Activated gamma-delta T cell (primary cell): ENCODE measurements at regions not wholly inside any gene's neighbourhood (a gene's known extent, or its start where the extent isn't known, plus 50 kb on each side); places are given as distances from the start of the nearest gene placed in this dataset.
"Not testable (repeated sequence)": the region's sequence is repeated elsewhere in the genome, so short reads cannot be mapped to it uniquely, and the experiment has no call there.

Source experiments
- DNase-seq: peaks from one replicate; lab custom pipeline; 2025; lab: John Stamatoyannopoulos, UW

DNA sequence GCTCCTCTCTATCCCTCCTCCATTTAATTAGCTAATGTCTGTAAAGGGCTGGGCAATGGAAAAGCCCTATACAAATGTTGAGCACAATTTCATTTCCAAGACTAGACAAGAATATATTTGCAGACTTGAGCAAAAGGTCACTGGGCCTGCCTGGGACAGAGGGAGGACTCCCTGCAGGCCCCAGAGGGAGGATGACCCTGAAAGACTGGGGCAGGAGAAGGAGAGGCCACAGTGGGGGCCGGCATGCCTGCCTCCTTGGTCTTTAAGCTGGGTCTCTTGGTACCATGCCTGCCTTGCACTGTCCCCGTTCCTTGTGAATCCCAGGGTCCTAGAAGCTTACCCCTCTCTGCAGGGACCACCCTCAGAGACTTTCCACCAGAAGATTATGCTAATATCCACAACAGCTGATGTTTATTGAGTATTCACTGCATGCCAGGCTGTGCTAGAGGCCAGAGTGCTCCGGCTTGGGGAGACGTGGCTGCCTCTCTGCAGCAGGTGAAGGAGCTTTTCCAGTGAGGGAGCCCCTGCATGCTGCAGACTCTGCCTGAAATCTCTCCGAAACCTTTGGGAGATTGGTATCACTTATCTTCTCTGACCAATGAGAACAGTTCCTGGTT, 72.7 kb upstream of the HSPA9 start:
- DNase-seq = no peak

DNA sequence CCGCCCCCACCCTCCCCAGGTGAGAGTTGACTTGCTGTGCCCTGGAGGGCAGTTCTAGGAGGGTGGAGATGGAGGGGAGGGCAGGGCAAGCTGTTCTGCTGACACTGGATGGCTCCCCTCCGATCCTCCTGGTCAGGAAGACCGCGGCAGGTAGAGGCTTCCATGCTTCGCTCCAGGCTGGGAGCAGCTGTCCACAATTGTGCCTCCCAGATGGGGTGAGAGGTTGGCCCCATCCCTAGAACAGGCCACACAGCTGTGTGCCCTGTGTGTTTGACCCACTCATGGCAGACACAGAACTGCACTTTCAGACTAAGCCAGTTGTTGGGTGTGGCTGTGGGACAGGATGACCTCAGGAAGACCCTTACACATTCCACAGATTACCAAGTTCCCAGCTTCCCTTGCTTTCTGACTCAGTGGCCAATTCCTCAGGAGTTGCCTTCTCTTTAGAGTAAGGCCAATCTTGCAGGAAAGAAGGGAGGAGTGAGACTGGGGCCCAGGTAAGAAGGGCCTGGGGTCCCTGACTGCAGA, 72.1 kb upstream of the HSPA9 start:
- DNase-seq = no peak

DNA sequence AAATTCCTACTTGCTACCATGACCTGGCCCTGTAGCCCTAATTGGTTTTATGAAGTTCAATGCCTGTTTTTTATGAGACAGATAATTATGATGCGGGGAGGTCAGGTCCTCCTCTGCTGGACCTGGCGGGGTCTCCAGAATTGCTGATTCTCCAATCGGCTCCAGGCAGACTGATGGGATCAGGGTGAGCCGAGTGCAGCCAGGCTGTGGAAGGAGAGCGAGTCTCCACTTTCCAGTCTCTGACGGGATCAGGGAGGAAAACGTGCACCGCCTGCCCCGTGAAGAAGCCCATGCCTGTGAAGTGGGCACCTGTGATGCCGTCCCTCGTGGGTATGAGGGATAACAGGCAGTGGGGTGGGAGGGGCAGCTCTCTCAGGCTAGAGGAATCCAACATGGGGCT, 71.5 kb upstream of the HSPA9 start:
- DNase-seq = no peak

DNA sequence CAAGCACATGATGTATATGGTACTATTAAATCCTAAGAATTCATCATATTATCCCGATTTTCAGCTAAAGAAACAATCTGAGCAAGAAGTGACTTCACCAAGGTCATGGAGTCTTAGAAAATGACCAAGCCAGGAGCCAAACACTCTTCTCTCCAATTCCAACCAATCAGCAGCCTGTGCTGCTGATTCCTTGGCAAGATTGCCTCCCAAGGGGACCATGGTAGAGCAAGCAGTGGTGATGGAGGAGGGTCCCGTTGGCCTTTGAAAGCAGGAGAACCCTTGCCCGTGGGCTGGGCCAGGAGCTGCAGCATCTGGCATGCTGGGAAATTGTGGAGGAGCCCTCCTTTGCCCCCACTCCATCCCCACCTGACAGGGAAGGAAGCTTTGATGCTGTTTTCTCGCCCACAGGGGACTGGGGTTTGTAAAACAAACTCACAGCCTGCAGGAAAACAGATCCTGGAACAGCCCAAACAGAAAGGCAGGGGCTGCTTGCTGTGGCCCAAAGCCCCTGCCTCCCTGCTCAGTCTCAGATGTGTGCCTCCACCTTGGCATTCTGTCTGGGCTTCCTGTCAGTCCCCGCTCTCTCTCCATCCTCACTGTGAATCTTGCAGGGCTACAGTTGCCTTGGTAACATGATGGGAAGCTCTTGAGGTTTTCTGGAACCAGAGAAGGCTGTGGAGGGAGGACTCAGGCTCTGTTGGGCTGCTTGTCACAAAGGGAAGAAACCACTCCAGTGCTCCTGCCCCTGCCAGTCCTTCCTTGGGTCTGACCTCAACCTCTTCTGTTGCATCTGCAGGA, 70.8 kb upstream of the HSPA9 start:
- DNase-seq = no peak

DNA sequence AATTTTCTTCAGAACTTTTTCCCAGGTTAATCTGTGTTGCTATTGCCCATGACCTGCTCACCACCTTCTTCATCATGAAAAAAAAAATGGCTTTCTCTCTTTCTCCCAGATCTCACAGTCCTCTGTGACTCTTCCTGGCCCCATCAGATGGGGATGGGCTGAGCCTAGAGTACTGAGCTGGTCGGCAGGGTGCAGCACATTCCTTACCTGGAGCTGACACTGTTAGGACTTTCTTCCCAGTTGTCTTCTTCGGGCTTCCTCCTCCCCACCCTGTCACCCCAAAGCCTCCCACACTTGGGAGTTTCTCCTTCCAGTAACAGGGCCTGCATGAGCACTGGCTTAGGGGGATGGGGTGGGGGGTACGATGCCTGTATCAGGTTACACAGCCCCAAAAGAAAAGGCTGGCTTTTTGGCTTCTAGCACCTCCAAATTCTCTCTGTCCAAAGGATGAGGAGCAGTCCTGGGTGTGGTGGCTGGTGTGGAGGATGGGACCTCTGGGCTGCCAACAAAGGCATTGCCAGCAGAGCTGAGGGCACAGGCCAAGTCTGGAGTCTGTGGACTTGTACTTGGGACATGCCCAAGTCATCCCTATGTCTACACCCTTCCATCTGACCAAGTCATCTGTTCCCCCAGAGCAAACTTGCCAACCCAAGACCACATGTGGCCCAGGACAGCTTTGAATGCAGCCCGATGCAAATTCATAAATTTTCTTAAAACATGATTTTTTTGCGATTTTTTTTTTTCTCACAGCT, 68.0 kb upstream of the HSPA9 start:
- no peak for DNase-seq

DNA sequence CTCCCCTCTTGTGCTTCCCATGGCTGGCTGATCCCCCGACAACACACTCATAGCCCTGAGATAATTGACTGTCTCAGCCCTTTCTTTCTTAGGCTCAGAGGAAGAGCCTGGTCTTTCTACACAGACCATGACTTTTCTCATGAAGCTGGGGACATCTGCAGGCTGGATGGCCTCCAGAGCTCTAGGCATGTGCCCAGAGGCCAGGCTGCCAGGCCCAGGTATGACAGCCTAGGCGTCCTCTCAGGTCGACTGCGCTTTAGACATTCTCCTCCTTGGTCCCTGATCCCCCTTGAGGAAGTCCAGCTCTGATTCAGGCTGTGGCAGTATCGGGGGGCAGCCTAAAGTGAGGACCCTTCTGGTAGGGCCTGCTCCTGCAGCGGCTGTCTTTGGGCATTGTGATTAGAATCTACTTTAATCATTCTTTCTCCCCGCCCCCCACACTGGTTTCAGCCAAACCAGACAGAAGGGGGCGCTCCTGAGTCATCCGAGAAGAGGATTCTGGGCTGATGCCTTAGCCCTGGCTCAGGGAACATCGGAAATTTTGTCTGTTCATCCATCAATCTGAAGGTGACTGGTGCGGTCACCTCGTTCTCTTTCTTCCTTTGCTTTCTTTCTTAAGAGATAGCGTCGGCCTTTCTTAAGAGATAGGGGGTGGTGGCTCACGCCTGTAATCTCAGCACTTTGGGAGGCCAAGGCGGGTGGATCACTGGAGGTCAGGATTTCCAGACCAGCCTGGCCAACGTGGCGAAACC, 66.5 kb upstream of the HSPA9 start:
- DNase-seq = no peak

DNA sequence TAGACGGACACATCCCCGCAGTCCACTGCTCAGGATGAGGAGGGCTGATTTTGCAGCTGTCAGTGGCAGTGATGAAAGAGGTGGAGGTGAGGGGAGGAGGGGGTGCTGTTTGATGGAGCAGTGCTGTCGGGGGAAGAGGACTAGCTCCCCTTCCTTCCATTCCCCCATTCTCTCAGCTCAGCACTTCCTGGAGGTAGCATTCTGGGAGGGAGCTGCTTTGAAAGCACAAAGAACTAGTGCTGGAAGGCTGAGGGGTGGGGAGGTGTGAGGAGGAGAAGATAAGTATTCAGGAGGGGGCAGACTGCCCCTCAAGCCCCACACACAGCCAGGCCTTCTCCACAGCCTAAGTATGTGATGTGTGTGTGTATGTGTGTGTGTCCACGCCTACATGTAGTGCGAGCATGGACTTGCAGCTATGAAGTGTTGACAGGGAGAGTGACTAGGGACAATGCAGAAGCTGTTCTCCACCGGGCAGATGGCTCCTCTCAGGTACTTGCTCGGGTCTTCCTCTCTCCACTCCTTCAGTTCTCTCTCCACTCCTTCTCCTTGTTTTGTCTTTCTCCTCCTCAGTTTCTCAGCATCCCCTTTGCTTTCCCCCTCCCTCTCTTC, 65.5 kb upstream of the HSPA9 start:
- no peak for DNase-seq

DNA sequence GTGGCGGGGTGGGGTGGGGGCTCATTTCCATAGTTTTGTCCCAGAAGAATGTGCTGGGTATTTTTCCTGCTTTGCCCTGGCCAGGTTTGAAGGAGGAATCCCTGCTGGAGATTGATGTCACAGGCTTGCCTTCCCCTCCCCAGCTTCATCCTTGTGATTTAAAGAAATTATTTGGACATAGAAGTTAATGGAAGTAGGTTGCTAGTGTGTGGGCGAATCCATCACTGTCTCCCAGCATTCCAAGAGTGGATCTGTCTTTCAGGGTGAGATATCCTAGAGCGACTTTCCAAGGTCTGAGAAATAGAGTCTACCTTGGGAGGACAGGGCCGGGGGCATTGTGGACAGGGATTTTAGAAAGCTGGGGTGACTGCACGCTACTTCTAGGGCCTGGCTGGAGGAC, 64.9 kb upstream of the HSPA9 start:
- no peak for DNase-seq

DNA sequence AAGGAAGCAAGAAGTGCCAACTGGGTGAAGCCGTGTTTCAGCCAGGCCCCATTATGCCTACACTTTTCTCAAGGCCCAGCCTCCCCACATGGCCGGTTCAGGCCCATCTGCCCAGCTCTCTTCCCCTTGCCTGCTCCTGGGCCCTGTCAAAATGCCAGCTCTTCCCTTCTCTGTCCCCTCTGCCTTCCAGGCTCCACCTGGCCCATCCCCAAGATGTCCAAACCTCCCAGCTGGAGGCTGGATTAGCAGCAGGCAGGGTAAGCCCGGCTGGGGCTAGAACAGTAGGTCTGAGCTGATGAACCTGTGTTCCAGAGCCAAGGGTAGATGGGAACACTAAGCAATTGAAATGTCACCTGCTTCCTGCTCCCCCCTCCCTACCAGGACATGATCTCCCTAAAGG, 64.1 kb upstream of the HSPA9 start:
- no peak for DNase-seq

DNA sequence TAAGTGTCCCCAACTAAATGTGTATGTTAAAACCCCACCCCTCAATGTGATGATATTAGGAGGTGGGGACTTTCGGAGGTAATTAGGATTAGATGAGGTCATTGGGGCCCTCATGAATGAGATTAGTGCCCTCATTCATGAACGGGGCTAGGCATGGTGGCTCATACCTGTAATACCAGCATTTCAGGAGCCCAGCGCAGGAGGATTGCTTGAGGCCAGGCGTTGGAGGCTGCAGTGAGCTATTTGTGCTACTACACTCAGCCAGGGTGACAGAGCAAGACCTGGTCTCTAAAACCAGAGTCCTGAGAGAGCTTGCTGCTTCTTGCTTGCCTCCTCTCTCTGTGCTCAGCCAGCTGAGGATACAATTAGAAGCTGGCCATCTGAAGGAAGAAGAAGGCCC, 62.1 kb upstream of the HSPA9 start:
- DNase-seq = no peak

DNA sequence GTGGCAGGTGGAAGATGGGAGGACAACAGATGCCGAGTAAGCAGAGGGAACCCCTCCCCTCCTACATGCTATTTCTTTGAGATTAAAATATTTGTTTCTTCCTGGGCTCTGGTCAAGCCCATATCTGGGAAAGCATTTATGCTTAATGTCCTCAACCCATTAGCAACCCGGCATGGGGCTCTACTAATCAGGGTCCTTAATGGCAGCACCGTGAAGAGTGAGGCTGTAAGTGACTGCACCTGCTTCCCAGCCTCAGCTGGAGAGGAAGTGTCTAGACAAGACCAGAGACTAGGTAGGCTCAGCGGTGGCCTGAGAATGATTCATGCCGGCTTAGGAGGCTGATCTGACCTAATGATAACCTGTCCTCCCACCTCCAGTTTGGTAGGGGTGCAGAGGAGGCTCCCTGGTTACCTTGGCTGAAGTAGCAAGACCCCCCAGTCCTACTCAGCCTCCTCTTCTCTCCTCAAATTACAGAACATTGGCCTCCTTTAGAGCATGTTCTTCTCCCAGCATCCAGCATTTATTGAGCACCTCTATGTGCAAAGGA, 61.3 kb upstream of the HSPA9 start:
- no peak for DNase-seq

DNA sequence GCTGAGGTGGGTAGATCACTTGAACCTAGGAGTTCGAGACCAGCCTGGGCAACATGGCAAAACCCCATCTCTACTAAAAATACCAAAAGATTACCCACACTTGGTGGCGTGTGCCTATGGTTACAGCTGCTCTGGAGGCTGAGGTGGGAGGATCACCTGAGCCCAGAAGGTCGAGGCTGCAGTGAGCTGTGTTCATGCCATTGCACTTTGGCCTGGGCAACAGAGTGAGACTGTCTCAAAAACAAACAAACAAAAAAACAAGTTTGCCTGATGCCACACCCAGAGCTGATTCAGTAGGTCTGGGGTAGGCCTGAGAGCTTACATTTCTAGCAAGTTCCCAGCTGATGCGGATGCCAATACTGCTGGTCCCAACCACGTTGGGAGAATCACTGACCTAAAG, 60.5 kb upstream of the HSPA9 start:
- DNase-seq = no peak

DNA sequence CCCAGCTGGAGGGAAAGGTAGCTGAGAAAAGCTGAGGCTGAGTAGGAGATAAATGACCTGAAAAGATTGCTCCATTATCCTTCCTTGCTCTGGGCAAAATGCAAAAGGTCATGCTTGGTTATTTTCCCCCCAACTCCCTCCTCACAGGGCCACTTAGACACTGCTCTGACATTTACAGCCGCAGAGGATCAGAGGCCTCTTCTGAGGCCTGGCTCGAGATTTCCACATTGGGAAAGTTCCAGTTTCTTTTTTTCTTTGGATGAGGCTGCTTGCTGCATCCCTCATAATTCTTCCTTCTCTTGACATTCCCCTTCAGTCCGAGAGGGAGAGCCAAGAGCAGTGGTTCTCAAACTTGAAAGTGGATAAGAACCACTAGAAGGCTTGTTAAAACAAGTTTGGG, 60.1 kb upstream of the HSPA9 start:
- no peak for DNase-seq

DNA sequence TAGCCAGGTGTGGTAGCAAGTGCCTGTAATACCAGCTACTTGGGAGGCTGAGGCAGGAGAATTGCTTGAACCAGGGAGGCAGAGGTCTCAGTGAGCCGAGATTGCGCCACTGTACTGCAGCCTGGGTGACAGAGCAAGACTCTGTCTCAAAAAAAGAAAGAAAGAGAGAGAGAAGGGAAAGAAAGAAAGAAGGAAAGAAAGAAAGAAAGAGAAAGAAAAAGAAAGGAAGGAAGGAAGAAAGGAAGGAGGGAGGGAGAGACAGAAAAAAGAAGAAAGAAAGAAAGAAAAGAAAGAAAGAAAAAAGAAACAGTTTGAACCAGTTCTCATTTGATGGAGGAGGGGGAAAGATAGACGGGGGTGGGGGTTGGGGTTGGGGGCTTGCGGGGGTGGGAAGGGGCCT, 59.6 kb upstream of the HSPA9 start:
- not testable (repeated sequence) for DNase-seq

DNA sequence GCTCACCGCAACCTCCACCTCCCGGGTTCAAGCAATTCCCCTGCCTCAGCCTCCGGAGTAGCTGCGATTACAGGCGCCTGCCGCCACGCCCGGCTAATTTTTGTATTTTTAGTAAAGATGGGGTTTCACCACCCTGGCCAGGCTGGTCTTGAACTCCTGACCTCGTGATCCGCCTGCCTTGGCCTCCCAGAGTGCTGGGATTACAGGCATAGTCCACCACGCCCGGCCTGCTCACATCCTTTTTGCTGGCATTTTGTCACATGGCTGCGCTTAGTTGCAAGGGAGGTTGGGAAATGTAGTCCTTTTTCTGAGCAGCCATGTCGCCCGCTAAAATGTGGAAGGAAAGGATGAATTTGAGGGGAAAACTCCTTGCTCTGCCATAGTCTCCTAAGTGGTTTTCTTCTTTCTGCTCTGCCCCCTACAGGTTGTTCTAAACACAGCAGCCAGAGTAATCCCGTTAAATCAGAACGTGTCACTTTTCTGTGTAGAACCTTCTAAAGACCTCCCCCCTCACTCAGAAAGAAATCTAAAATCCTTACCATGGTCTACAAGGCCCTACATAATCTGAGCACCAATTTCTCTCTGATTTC, 57.8 kb upstream of the HSPA9 start:
- no peak for DNase-seq

DNA sequence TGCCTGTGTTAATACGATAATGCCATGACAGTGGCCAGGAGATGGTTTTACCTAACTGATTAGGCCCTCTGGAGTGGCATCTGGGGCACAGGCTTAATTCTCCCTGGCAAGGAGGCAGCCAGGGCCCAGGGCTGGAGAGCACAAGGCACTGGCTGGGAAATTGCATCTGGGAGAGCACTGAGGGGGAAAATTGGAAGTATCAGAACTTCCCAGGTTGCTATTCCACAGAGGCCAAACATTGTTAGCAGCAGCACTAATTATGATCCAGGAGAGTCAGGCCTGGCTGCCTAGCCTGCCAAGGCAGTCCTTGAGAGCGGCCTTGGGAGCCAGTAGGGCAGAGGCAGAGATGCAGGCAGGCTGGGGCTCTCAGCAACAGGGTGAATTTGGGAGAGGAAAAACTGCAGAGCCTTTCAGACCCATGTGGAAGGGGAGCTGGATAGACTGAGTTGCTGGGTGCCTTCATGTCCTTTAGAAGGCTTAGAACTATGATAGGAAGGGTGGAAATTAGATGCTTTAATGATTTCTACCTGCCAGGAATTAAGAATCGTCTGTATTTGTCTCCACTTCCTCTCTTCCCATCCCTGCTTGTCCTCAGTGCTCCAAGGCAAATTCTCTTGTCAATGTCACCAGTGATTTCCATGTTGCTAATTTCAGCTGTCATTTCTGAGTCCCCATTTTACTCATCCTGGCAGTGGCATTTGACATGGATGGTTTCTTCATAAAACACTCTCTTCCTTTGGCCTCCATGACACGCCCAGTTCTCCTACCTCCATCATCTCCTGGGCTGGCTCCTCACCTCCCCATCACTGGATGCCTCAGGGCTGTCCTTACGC, 56.1 kb upstream of the HSPA9 start:
- no peak for DNase-seq

DNA sequence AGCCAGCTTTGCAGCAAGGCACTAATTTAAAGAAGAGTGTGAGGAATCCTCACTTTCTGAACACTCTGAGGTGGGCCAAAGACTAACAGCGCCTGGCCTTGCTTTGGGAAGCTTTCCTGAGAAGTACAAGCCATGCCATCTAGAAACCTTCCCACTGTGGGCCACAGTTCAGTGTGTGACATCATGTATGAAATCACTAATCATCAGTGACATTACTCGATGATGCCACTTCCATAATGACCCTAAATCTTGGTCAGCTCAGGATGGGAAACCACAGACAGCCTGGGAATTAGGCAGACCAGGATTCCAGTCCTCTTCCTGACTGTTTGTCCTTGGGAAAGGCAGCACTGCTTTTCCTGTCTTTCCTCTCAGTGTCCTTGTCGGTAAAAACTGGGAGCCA, 54.2 kb upstream of the HSPA9 start:
- DNase-seq = no peak

DNA sequence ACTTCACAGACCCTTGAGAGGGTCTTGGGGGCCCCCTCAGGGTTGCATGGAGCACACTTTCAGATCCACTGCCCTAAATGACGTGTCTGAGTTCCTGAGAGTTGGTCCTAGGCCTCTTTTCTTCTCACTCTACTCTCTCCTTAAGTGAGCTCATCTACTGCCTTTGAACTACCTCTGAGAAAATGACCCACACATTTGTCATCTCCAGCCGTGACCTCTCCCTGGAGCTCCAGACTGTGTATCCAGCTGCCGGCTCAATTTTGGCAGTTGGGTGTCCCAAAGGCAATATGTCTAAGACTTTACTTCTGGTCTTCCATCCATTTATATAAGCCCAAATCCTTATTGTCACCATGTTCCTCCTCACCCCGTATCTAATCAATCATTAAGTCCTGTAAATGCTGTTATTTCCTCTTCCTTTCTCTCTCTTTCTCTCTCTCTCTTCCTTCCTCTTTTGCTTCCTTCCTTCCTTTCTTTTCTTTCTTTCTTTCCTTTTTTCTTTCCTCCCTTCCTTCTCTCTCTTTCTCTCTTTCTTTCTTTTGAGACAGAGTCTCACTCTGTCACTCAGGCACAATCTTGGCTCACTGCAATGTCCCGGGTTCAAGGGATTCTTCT, 51.2 kb upstream of the HSPA9 start:
- DNase-seq = no peak

DNA sequence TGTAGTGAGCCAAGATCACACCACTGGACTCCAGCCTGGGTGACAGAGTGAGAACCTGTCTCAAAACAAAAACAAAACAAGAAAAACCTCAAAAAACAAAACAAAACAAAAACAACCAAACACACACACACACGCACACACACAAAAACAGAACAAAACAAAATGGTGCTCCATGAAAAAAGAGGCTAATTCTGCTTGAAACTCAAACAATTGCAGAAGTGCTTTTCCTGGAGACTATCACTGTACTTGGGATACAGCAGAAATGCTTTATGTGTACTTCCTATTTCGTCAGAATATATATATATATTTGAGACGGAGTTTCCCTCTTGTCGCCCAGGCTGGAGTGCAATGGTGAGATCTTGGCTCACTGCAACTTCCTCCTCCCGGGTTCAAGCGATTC, 49.9 kb upstream of the HSPA9 start:
- DNase-seq = no peak
